ENCODE measurements at regions not wholly inside any gene's neighbourhood (a gene's known extent, or its start where the extent isn't known, plus 50 kb on each side); places are given as distances from the start of the nearest gene placed in this dataset.
"Not testable (repeated sequence)": the region's sequence is repeated elsewhere in the genome, so short reads cannot be mapped to it uniquely, and the experiment has no call there.

DNA sequence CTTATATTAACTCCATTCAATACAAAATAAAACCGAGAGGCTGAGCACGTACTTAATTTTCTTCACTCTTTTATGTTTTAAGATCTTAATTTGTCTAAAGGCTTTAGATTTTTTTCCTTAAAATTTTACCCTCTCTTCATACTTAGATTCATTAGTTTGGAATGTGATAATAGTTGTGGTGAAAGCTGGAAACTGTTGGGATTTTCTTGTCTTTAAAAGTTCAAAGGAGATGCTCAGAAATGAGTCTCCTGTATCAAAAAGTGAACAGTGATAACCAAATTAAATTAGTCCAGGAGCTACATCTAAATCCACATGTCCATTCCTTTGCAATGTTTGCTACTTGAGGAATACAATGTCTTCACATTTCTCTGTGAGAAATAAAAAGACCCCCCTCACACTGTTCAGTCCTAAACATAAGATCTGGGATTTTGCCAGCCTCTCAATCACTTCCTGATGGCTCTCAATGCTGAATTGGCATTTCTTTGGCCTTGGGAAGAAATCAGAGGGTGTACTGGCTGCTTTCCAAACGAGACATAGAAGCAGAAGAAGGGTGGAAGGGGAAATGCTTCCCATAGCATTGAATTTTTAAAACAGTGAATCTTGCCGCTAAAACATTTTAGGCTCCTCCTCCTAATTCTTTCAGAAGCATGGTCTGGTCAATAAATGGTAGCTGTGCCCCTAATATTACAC, 245.0 kb downstream of the SHOX2 start:
- H3K4me3 ChIP-seq (ENCODE audit: low read length): no peak overlapping the region
- TF ChIP-seq, protein P1, sequence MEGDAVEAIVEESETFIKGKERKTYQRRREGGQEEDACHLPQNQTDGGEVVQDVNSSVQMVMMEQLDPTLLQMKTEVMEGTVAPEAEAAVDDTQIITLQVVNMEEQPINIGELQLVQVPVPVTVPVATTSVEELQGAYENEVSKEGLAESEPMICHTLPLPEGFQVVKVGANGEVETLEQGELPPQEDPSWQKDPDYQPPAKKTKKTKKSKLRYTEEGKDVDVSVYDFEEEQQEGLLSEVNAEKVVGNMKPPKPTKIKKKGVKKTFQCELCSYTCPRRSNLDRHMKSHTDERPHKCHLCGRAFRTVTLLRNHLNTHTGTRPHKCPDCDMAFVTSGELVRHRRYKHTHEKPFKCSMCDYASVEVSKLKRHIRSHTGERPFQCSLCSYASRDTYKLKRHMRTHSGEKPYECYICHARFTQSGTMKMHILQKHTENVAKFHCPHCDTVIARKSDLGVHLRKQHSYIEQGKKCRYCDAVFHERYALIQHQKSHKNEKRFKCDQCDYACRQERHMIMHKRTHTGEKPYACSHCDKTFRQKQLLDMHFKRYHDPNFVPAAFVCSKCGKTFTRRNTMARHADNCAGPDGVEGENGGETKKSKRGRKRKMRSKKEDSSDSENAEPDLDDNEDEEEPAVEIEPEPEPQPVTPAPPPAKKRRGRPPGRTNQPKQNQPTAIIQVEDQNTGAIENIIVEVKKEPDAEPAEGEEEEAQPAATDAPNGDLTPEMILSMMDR (conservative IDR thresholded peaks at IDR 0.05; ENCODE audit: low read depth, low read length): no peak
- no peak for DNase-seq (ENCODE audit: low read depth)

DNA sequence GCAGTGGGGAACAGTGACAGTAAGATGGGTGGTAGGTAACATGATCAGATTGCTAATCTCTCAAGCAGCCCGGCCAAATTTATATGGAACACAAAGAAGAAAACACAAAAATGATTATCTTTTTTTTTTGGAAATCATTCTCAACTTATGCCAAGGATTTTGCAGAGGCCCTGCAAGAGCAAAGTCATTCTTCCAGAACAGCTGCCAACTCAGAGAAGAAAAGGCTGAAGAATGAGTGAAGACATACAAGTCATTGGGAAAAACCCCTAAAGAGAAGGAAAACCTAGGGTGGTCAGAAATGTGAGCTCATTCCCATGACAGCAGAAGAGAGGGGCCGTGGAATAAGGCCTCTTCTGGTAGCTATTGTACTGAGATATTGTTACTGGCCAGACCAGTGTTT, 246.7 kb downstream of the SHOX2 start:
- DNase-seq (ENCODE audit: low read depth): no peak
- H3K4me3 ChIP-seq (ENCODE audit: low read length): no peak overlapping the region
- TF ChIP-seq, protein P1 (conservative IDR thresholded peaks at IDR 0.05; ENCODE audit: low read depth, low read length): no peak

- no peak for DNase-seq (ENCODE audit: low read depth)
- no peak overlapping the region for H3K4me3 ChIP-seq (ENCODE audit: low read length)
- TF ChIP-seq, protein P1 (conservative IDR thresholded peaks at IDR 0.05; ENCODE audit: low read depth, low read length): no peak
Measured at GRCh38 chr3:157858821-157859220, 247.4 kb downstream of the SHOX2 start.

- H3K4me3 ChIP-seq (ENCODE audit: low read length): no peak overlapping the region
- TF ChIP-seq, protein P1 (conservative IDR thresholded peaks at IDR 0.05; ENCODE audit: low read depth, low read length): no peak
- no peak for DNase-seq (ENCODE audit: low read depth)
Measured at GRCh38 chr3:157857440-157857839, 248.8 kb downstream of the SHOX2 start.

DNA sequence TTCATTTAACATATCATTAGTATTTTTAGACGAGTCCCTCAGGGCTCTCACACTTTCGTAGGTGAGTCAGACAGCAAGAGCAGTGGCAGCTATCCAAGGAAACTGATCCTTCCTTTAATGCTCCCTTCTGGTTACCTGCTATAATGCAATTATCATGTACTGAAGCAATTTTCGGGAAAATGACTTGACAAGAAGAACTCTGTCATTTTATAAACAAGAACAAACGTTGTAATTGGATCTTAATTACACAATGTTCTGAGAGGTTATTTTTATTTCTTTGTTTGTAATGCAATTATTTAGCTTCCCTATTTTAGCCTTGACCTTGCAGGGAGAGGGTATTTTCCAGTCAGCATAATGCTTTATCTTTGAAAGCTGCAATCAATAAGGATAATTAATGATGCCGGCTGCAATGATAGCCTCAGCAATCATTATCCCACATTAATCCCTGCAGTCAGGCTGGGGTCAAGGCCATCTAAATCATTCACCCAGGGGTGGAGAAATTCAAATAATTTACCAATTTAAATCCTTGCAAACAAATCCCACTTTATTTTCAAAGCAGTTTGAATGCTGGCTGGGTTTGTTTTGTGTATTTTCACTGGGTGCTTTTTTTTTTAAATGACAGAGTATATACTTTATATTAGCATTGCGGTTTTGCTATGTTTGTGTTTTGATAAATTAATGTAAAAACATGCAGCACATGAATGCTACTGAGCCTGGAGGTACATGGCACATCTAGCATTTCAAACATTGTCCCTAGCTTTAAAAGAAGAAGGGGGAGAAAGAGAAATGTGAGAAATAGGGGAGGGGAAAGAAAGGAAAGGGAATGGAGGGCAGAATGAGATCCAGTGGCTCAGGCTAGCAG, 249.9 kb downstream of the SHOX2 start:
- no peak for DNase-seq (ENCODE audit: low read depth)
- TF ChIP-seq, protein P1 (conservative IDR thresholded peaks at IDR 0.05; ENCODE audit: low read depth, low read length): no peak
- no peak overlapping the region for H3K4me3 ChIP-seq (ENCODE audit: low read length)

GRCh38 chr3:157845839-157846238, 260.4 kb downstream of the SHOX2 start:
- not testable (repeated sequence) for DNase-seq (ENCODE audit: low read depth); H3K4me3 ChIP-seq (ENCODE audit: low read length)

DNA sequence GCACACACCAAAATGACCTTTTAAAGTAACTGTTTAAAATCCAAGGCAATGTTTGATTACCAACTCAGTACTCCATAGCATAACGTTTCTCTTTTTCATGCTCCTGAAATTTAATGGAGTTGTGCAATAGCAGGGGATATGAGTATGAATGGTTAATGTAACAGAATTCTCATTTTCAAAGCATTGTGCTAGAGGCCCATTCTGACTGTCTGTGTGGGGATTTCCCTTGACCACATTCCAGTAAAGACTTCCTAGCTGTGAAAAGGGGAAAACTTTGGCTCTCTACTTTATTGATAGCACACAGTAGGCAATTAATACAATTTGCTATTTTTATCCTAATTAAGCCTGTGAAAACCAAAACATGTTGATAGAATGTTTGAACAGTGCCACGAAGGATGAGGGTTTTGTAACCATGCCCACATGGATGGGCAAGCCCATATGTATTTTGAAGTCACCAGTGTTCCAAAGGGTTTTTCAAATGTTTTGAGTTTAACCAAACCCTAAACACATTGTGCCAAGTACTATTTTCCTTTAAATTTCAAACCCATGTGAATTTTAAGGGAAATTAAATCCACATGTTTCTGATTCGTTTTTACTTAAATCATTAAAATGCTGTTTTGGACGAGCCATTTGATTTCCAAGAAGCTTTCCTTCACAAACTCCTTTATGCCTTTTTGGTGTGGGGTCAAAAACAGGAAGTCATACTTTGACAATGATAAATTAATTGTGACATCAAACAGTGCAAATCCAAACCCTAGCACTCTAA, 261.2 kb downstream of the SHOX2 start:
- TF ChIP-seq, protein P1 (conservative IDR thresholded peaks at IDR 0.05; ENCODE audit: low read depth, low read length): no peak
- DNase-seq (ENCODE audit: low read depth): no peak
- H3K4me3 ChIP-seq (ENCODE audit: low read length): no peak overlapping the region

All from retinal pigment epithelial cell (primary cell).